Liver (tissue), 8 donors: ENCODE measurements at regions not wholly inside any gene's neighbourhood (a gene's known extent, or its start where the extent isn't known, plus 50 kb on each side); places are given as distances from the start of the nearest gene placed in this dataset.
"Not testable (repeated sequence)": the region's sequence is repeated elsewhere in the genome, so short reads cannot be mapped to it uniquely, and the experiment has no call there.

ENCODE experiments used
- DNase-seq: peaks from one replicate; pipeline ENCODE4 v3.0.0-alpha.2; 2017; ENCODE audit warnings: low spot score
- H3K27ac ChIP-seq, 2 donors: one replicate each; pipeline ENCODE4 v1.7.0; 2013; ENCODE audit warnings: inconsistent platforms in 2 of 2, low read length in 2 of 2, control low read depth in 1 of 2, low read depth in 1 of 2, mild to moderate bottlenecking in 1 of 2
- H3K27me3 ChIP-seq, 4 donors: one replicate each; pipeline versions ENCODE4 v1.6.1 to v1.7.0; 2013; ENCODE audit warnings: low read length in 3 of 4, inconsistent platforms in 1 of 4, mild to moderate bottlenecking in 1 of 4, moderate library complexity in 1 of 4; ENCODE audit not compliant: control insufficient read depth in 4 of 4, insufficient read depth in 4 of 4
- H3K36me3 ChIP-seq, 4 donors: one replicate each; pipeline versions ENCODE4 v1.6.1 to v1.7.0; 2013; ENCODE audit warnings: low read length in 3 of 4, mild to moderate bottlenecking in 3 of 4, low read depth in 1 of 4, moderate library complexity in 1 of 4; ENCODE audit not compliant: control insufficient read depth in 4 of 4, insufficient read depth in 3 of 4
- H3K4me1 ChIP-seq, 4 donors: one replicate each; pipeline versions ENCODE4 v1.6.1 to v1.7.0; 2013; ENCODE audit warnings: low read length in 3 of 4, mild to moderate bottlenecking in 3 of 4, moderate library complexity in 1 of 4; ENCODE audit not compliant: control insufficient read depth in 4 of 4, insufficient read depth in 4 of 4
- H3K4me3 ChIP-seq, 3 donors: one replicate each; pipeline versions ENCODE4 v1.6.1 to v1.7.0; 2013; ENCODE audit warnings: low read length in 3 of 3, control low read depth in 1 of 3, low read depth in 1 of 3, mild to moderate bottlenecking in 1 of 3
- H3K9ac ChIP-seq, 2 donors: one replicate each; pipeline ENCODE4 v1.7.0; 2013; ENCODE audit warnings: low read length in 2 of 2, mild to moderate bottlenecking in 2 of 2, moderate library complexity in 2 of 2, control low read depth in 1 of 2, low read depth in 1 of 2
- H3K9me3 ChIP-seq, 4 donors: one replicate each; pipeline versions ENCODE4 v1.6.1 to v1.7.0; 2013; ENCODE audit warnings: low read length in 3 of 4; ENCODE audit not compliant: control insufficient read depth in 4 of 4
- CTCF ChIP-seq: fragments of 150-350 bp; IDR thresholded peaks from 2 replicates; pipeline ENCODE4 v1.5.1; 2017; ENCODE audit warnings: improper control_type of control experiment, low read depth, low read length; ENCODE audit not compliant: missing input control
- EGR1 ChIP-seq, 2 donors: IDR thresholded peaks; 2 replicates each; pipeline ENCODE4 v1.6.1; 2016 to 2018; ENCODE audit warnings: antibody characterized with exemption in 2 of 2, low read depth in 2 of 2
- HNF4A ChIP-seq, 2 donors: conservative IDR thresholded peaks; 2 replicates each; pipeline ENCODE4 v1.6.1; 2016; ENCODE audit warnings: antibody characterized with exemption in 2 of 2, mild to moderate bottlenecking in 2 of 2
- JUND ChIP-seq, 2 donors: IDR thresholded peaks; 2 replicates each; pipeline ENCODE4 v1.6.1; 2016; ENCODE audit warnings: antibody characterized with exemption in 2 of 2
- RAD21 ChIP-seq, 2 donors: IDR thresholded peaks; 2 replicates each; pipeline ENCODE4 v1.6.1; 2016; ENCODE audit warnings: antibody characterized with exemption in 2 of 2, mild to moderate bottlenecking in 2 of 2
- RXRA ChIP-seq, 2 donors: IDR thresholded peaks; 2 replicates each; pipeline ENCODE4 v1.6.1; 2017 to 2018; ENCODE audit warnings: antibody characterized with exemption in 2 of 2, mild to moderate bottlenecking in 1 of 2
- SP1 ChIP-seq: IDR thresholded peaks from 2 replicates; pipeline ENCODE4 v1.6.1; 2018; ENCODE audit warnings: antibody characterized with exemption, mild to moderate bottlenecking
- WGBS: extraction: QIAGEN DNeasy Blood & Tissue Kit; methylation state at CpG from one replicate; pipeline ENCODE4 v1.1.7; 2013; 5-methylcytosine and 5-hydroxymethylcytosine counted together
- TF ChIP-seq, protein P1 (sequence below): IDR thresholded peaks from 2 replicates; pipeline ENCODE4 v1.6.1; 2016; ENCODE audit warnings: antibody characterized with exemption
- donor health status: healthy.
- donor health status: healthy.
- donor health status: healthy.
- donor health status: healthy.
- donor health status: healthy.

DNA sequence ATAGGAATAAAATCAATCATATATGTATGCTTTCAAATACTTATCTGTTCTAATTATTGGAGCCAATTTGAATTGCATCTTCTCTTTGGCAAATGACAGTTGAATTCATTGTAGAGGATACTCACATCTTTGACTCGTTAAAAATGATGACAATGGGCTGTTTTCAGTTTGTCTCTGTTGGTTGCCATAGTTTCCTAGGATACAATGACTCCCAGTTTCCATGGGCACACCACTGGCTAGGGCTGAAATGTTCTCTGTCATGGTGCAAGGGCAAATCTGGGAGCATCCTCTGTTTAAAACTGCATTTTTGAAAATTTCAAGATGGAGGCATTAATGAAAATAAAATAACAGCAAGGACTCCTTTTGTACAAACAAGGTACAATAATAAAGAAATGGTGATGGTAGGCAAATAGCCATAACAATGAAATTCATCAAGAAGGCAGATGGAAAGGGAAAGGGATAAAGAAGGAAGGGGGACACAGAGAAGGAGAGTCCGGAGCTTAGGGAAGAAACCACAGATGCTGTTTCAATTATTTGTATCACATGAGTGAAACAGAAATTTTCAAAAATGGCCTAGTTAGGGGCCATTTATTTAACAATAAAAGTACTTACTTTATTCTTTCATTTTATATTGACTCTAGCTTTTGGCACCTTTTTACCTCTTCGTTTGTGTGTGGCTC is 378.8 kb upstream of the SEMA6A start:
- H3K27me3 ChIP-seq: peaks cover 0 to 3% (median 0%) of the 10 kb centered on the region in 4 donors
- DNase-seq: no peak
- 53% methylated on average over 3 of the region's 3 CpGs for WGBS
- H3K4me3 ChIP-seq: no peak overlapping the region
- H3K9me3 ChIP-seq: no peaks in the 10 kb centered on the region
- H3K36me3 ChIP-seq: no peaks in the 10 kb centered on the region
- no peak overlapping the region for H3K9ac ChIP-seq
- no peaks in the 10 kb centered on the region for H3K4me1 ChIP-seq
- H3K27ac ChIP-seq: no peak overlapping the region
- TF ChIP-seq RXRA (IDR thresholded peaks at IDR 0.05) (no peak), EGR1 (IDR thresholded peaks at IDR 0.05; ENCODE audit: low read depth in 2 of 2) (no peak)

DNA sequence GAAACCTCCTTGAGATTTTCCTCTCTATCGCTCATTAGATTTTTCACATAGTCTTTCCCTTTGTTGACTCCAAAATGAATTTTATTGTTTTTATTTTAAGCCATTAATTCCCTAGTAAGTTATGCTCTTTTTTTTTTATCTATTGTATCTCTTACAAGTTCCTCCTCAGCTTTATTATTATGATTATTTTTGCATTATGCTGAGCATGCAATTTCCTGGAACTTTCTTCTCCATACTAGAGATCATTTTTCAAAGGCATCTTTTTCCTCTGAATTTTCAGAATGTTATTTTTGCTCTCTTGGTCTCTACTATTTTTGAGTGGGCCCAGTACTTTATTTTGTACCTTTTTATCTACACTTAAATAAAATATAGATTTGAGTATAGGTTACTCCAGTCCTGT is 376.6 kb upstream of the SEMA6A start:
- no peak overlapping the region for H3K4me3 ChIP-seq
- no peak for TF ChIP-seq HNF4A (conservative IDR thresholded peaks at IDR 0.05)
- TF ChIP-seq JUND (IDR thresholded peaks at IDR 0.05): no peak
- TF ChIP-seq, protein P1, sequence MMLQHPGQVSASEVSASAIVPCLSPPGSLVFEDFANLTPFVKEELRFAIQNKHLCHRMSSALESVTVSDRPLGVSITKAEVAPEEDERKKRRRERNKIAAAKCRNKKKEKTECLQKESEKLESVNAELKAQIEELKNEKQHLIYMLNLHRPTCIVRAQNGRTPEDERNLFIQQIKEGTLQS: no peak
- no peak for DNase-seq
- H3K9me3 ChIP-seq: no peaks in the 10 kb centered on the region
- H3K27ac ChIP-seq: no peak overlapping the region
- peaks cover 0 to 3% (median 1%) of the 10 kb centered on the region in 4 donors for H3K27me3 ChIP-seq
- 96% methylated on average over 1 of the region's 1 CpG for WGBS
- no peaks in the 10 kb centered on the region for H3K36me3 ChIP-seq
- H3K4me1 ChIP-seq: no peaks in the 10 kb centered on the region
- no peak overlapping the region for H3K9ac ChIP-seq

- Histone ChIP-seq H3K4me3 (no peak overlapping the region), H3K4me1 (no peaks in the 10 kb centered on the region), H3K36me3 (no peaks in the 10 kb centered on the region), H3K27ac (no peak overlapping the region), H3K9me3 (no peaks in the 10 kb centered on the region), H3K27me3 (peaks cover 0 to 3% (median 1%) of the 10 kb centered on the region in 4 donors), H3K9ac (no peak overlapping the region)
- peak; percentile 72 for DNase-seq
- TF ChIP-seq HNF4A (conservative IDR thresholded peaks at IDR 0.05) (peak in 1 of 2 donors; percentile 15), RAD21 (IDR thresholded peaks at IDR 0.05) (peak; percentile 87 to 94), CTCF (peak; percentile 78), SP1 (no peak)
- TF ChIP-seq, protein P1: no peak
- 57% methylated on average over 15 of the region's 15 CpGs for WGBS
These were observed 373.3 kb upstream of the SEMA6A start for GRCh38 chr5:116947691-116948528.

GRCh38 chr5:116945613-116946382 is 371.2 kb upstream of the SEMA6A start:
- H3K27me3 ChIP-seq, DNase-seq, H3K9me3 ChIP-seq, H3K27ac ChIP-seq, H3K4me1 ChIP-seq, H3K4me3 ChIP-seq, H3K36me3 ChIP-seq, H3K9ac ChIP-seq: not testable (repeated sequence)
- 86% methylated on average over 17 of the region's 17 CpGs for WGBS
